Psoas muscle (tissue), 7 donors: ENCODE measurements at regions not wholly inside any gene's neighbourhood (a gene's known extent, or its start where the extent isn't known, plus 50 kb on each side); places are given as distances from the start of the nearest gene placed in this dataset.
A peak's percentile ranks its signal among the peaks of the same experiment; 100 is the strongest.

Experiments used
- ATAC-seq, 4 donors: fragments of 200-7000 bp; cut with Tn5 transposase; one replicate each; pipeline ENCODE4 v1.9.1; 2020; ENCODE audit warnings: moderate library complexity in 3 of 4, mild to moderate bottlenecking in 2 of 4
- DNase-seq, 2 donors: peaks; one replicate each; pipeline ENCODE4 v3.0.0-alpha.2; 2020
- H3K27ac ChIP-seq: fragments of 200-600 bp; one replicate; pipeline ENCODE4 v1.8.0; 2022
- H3K27me3 ChIP-seq, 3 donors: fragments of 200-600 bp in 1 of 3; one replicate each; pipeline versions ENCODE4 v1.6.1 to v1.8.0; 2013 to 2022; ENCODE audit warnings: low read length in 2 of 3, mild to moderate bottlenecking in 2 of 3, moderate library complexity in 1 of 3; ENCODE audit not compliant: insufficient read depth in 3 of 3
- H3K36me3 ChIP-seq, 2 donors: fragments of 200-600 bp in 1 of 2; one replicate each; pipeline versions ENCODE4 v1.6.1 to v1.8.0; 2013 to 2022; ENCODE audit warnings: low read depth in 1 of 2, mild to moderate bottlenecking in 1 of 2, moderate library complexity in 1 of 2; ENCODE audit not compliant: insufficient read depth in 1 of 2
- H3K4me1 ChIP-seq: fragments of 200-600 bp; one replicate; pipeline ENCODE4 v1.8.0; 2022
- H3K4me3 ChIP-seq: fragments of 200-600 bp; one replicate; pipeline ENCODE4 v1.8.0; 2022; ENCODE audit warnings: mild to moderate bottlenecking
- H3K9me3 ChIP-seq: fragments of 200-600 bp; one replicate; pipeline ENCODE4 v1.8.0; 2022
- CTCF ChIP-seq: fragments of 200-600 bp; IDR thresholded peaks from one replicate; pipeline ENCODE4 v1.8.0; 2022; ENCODE audit warnings: antibody characterized with exemption
- WGBS, 3 donors: extraction: QIAGEN DNeasy Blood & Tissue Kit; methylation state at CpG; one replicate each; pipeline versions ENCODE4 v1.1.6 to v1.1.7; 2013; 5-methylcytosine and 5-hydroxymethylcytosine counted together
- intact Hi-C, 2 donors: fragments of 100-400 bp; cut with DNase I; formaldehyde crosslinking; loops; one replicate each; pipeline versions ENCODE4 v1.11.0 to v1.14.2; 2022
- donor health status: healthy with polysubstance abuse.
- donor health status: DM: no; HTN: no; CAD: no; lungs with moderate emphysema.
- donor health status: Bipolar disorder and iron deficiency.
- donor health status: healthy.
- donor health status: DM: yes; HTN: yes; CAD: no.
- donor health status: DM: no; HTN: no; CAD: no.
- donor health status: DM: yes; HTN: yes; CAD: no.

GRCh38 chrX:13398839-13399238 is 79.0 kb upstream of the ATXN3L start:
- H3K4me3 ChIP-seq: no peak overlapping the region
- no peaks in the 10 kb centered on the region for H3K4me1 ChIP-seq
- DNase-seq (no peak), ATAC-seq (no peak)
- WGBS, 3 donors: 74 to 91% (median 80%) methylated on average over 1 of the region's 1 CpG
- no peak overlapping the region for H3K27ac ChIP-seq
- H3K36me3 ChIP-seq: no peaks in the 10 kb centered on the region
- H3K27me3 ChIP-seq: peaks cover 0 to under 1% (median 0%) of the 10 kb centered on the region in 3 donors
- intact Hi-C loops: no loop called here
- TF ChIP-seq CTCF: no peak
- H3K9me3 ChIP-seq: no peaks in the 10 kb centered on the region

GRCh38 chrX:13397878-13398818 is 78.3 kb upstream of the ATXN3L start:
- ATAC-seq (peak; percentile 89 to 99 (median 96)), DNase-seq (peak; percentile 48 to 53)
- Histone ChIP-seq H3K27ac (no peak overlapping the region), H3K4me1 (no peaks in the 10 kb centered on the region), H3K4me3 (no peak overlapping the region), H3K36me3 (no peaks in the 10 kb centered on the region), H3K27me3 (no peaks in the 10 kb centered on the region), H3K9me3 (no peaks in the 10 kb centered on the region)
- 30 to 38% (median 33%) methylated on average over 5 of the region's 5 CpGs for WGBS, 3 donors
- no peak for TF ChIP-seq CTCF
- intact Hi-C loops: no loop called here

- Histone ChIP-seq H3K4me3 (no peak overlapping the region), H3K9me3 (no peaks in the 10 kb centered on the region), H3K27ac (no peak overlapping the region), H3K27me3 (no peaks in the 10 kb centered on the region), H3K36me3 (no peaks in the 10 kb centered on the region), H3K4me1 (no peaks in the 10 kb centered on the region)
- DNase-seq (no peak), ATAC-seq (no peak)
- intact Hi-C loops: no loop called here
- TF ChIP-seq CTCF: no peak
Measured at GRCh38 chrX:13396924-13397323, 77.1 kb upstream of the ATXN3L start.

GRCh38 chrX:13389501-13389900 is 69.6 kb upstream of the ATXN3L start:
- intact Hi-C loops: no loop called here
- DNase-seq: no peak
- H3K36me3 ChIP-seq: no peaks in the 10 kb centered on the region
- H3K9me3 ChIP-seq: no peaks in the 10 kb centered on the region
- 76 to 94% (median 80%) methylated on average over 1 of the region's 1 CpG for WGBS, 3 donors
- no peak for ATAC-seq
- no peak for TF ChIP-seq CTCF
- H3K27ac ChIP-seq: no peak overlapping the region
- peaks cover 0 to 8% (median 0%) of the 10 kb centered on the region in 3 donors for H3K27me3 ChIP-seq
- no peaks in the 10 kb centered on the region for H3K4me1 ChIP-seq
- H3K4me3 ChIP-seq: no peak overlapping the region
